ENCODE measurements at regions not wholly inside any gene's neighbourhood (a gene's known extent, or its start where the extent isn't known, plus 50 kb on each side); places are given as distances from the start of the nearest gene placed in this dataset.

GRCh38 chr4:123954220-123954619 is 557.6 kb downstream of the SPRY1 start:
- TF ChIP-seq, protein P1, sequence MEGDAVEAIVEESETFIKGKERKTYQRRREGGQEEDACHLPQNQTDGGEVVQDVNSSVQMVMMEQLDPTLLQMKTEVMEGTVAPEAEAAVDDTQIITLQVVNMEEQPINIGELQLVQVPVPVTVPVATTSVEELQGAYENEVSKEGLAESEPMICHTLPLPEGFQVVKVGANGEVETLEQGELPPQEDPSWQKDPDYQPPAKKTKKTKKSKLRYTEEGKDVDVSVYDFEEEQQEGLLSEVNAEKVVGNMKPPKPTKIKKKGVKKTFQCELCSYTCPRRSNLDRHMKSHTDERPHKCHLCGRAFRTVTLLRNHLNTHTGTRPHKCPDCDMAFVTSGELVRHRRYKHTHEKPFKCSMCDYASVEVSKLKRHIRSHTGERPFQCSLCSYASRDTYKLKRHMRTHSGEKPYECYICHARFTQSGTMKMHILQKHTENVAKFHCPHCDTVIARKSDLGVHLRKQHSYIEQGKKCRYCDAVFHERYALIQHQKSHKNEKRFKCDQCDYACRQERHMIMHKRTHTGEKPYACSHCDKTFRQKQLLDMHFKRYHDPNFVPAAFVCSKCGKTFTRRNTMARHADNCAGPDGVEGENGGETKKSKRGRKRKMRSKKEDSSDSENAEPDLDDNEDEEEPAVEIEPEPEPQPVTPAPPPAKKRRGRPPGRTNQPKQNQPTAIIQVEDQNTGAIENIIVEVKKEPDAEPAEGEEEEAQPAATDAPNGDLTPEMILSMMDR (IDR thresholded peaks at IDR 0.05): no peak
- TF ChIP-seq EP300 (IDR thresholded peaks at IDR 0.05): no peak
- no peak for TF ChIP-seq POLR2A (IDR thresholded peaks at IDR 0.05)

Measured in suprapubic skin (tissue), 3 donors.